Peyer's patch (tissue), 4 donors: ENCODE measurements at regions not wholly inside any gene's neighbourhood (a gene's known extent, or its start where the extent isn't known, plus 50 kb on each side); places are given as distances from the start of the nearest gene placed in this dataset.
"Not testable (repeated sequence)": the region's sequence is repeated elsewhere in the genome, so short reads cannot be mapped to it uniquely, and the experiment has no call there.

Experiments used
- DNase-seq, 3 donors: peaks; one replicate each; pipeline ENCODE4 v3.0.0-alpha.2; 2017 to 2019
- H3K27ac ChIP-seq, 4 donors: fragments of 200-600 bp; sonication (generic); one replicate each; pipeline ENCODE4 v1.5.1; 2016 to 2019
- H3K27me3 ChIP-seq, 2 donors: fragments of 200-600 bp; sonication (generic); one replicate each; pipeline ENCODE4 v1.5.1; 2019
- H3K36me3 ChIP-seq, 3 donors: fragments of 200-600 bp; sonication (generic); one replicate each; pipeline ENCODE4 v1.5.1; 2016 to 2019
- H3K4me1 ChIP-seq, 4 donors: fragments of 200-600 bp; sonication (generic); one replicate each; pipeline ENCODE4 v1.5.1; 2016 to 2019
- H3K4me3 ChIP-seq, 4 donors: fragments of 200-600 bp; sonication (generic); 1 replicate in 3 of 4; 2 replicates in 1 of 4; pipeline ENCODE4 v1.5.1; 2016 to 2019; ENCODE audit warnings: mild to moderate bottlenecking in 1 of 4
- H3K9me3 ChIP-seq, 4 donors: fragments of 200-600 bp; sonication (generic); one replicate each; pipeline ENCODE4 v1.5.1; 2016 to 2019; ENCODE audit warnings: mild to moderate bottlenecking in 1 of 4
- POLR2A ChIP-seq, 2 donors: fragments of 450-650 bp; IDR thresholded peaks; one replicate each; pipeline ENCODE4 v1.5.1; 2017; ENCODE audit warnings: antibody characterized with exemption in 2 of 2, mild to moderate bottlenecking in 2 of 2, moderate library complexity in 2 of 2
- TF ChIP-seq, protein P1 (sequence below), 6 experiments: fragments of 450-650 bp in 4 of 6; fragments of 200-600 bp in 2 of 6; sonication (generic) in 1 of 6; IDR thresholded peaks; one replicate each; pipeline ENCODE4 v1.5.1; 2017 to 2019; ENCODE audit warnings: antibody characterized with exemption in 6 of 6, mild to moderate bottlenecking in 3 of 6, moderate library complexity in 1 of 6

DNA sequence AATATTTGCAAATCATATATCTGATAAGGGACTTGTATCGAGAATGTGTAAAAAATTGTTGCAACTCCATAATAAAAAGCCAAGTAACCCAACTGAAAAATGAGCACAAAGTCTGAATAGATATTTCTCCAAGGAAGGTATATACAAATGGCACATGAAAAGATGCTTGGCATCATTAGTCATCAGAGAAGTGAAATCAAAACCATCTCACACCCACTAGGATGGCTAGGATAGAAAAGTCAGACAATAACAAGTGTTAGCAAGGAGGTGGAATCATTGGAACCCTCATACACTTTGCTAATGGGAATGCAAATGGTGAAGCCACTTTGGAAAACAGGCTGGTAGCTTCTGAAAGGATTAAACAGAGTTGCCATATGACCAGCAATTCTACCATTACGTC lies 182.7 kb downstream of the ERCC6L2 start:
- Histone ChIP-seq H3K4me1 (no peaks in the 10 kb centered on the region), H3K4me3 (no peak overlapping the region), H3K9me3 (no peaks in the 10 kb centered on the region), H3K27me3 (no peaks in the 10 kb centered on the region), H3K27ac (no peak overlapping the region), H3K36me3 (no peaks in the 10 kb centered on the region)
- TF ChIP-seq, protein P1, sequence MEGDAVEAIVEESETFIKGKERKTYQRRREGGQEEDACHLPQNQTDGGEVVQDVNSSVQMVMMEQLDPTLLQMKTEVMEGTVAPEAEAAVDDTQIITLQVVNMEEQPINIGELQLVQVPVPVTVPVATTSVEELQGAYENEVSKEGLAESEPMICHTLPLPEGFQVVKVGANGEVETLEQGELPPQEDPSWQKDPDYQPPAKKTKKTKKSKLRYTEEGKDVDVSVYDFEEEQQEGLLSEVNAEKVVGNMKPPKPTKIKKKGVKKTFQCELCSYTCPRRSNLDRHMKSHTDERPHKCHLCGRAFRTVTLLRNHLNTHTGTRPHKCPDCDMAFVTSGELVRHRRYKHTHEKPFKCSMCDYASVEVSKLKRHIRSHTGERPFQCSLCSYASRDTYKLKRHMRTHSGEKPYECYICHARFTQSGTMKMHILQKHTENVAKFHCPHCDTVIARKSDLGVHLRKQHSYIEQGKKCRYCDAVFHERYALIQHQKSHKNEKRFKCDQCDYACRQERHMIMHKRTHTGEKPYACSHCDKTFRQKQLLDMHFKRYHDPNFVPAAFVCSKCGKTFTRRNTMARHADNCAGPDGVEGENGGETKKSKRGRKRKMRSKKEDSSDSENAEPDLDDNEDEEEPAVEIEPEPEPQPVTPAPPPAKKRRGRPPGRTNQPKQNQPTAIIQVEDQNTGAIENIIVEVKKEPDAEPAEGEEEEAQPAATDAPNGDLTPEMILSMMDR (IDR thresholded peaks at IDR 0.05) = no peak
- no peak for TF ChIP-seq POLR2A (IDR thresholded peaks at IDR 0.05)
- no peak for DNase-seq

GRCh38 chr9:96057155-96057554 lies 181.7 kb downstream of the ERCC6L2 start:
- H3K9me3 ChIP-seq = no peaks in the 10 kb centered on the region
- H3K27ac ChIP-seq = no peak overlapping the region
- H3K36me3 ChIP-seq = no peaks in the 10 kb centered on the region
- no peak for DNase-seq
- no peak overlapping the region for H3K4me3 ChIP-seq
- TF ChIP-seq, protein P1 (IDR thresholded peaks at IDR 0.05) = no peak
- TF ChIP-seq POLR2A (IDR thresholded peaks at IDR 0.05) = no peak
- no peaks in the 10 kb centered on the region for H3K27me3 ChIP-seq
- no peaks in the 10 kb centered on the region for H3K4me1 ChIP-seq

GRCh38 chr9:96056226-96056625 lies 180.7 kb downstream of the ERCC6L2 start:
- H3K4me3 ChIP-seq = no peak overlapping the region
- no peaks in the 10 kb centered on the region for H3K36me3 ChIP-seq
- no peaks in the 10 kb centered on the region for H3K9me3 ChIP-seq
- H3K27ac ChIP-seq = peak overlapping the region in 1 of 4 donors; percentile 6
- TF ChIP-seq, protein P1 (IDR thresholded peaks at IDR 0.05) = no peak
- no peak for TF ChIP-seq POLR2A (IDR thresholded peaks at IDR 0.05)
- no peaks in the 10 kb centered on the region for H3K4me1 ChIP-seq
- no peaks in the 10 kb centered on the region for H3K27me3 ChIP-seq
- DNase-seq = no peak

DNA sequence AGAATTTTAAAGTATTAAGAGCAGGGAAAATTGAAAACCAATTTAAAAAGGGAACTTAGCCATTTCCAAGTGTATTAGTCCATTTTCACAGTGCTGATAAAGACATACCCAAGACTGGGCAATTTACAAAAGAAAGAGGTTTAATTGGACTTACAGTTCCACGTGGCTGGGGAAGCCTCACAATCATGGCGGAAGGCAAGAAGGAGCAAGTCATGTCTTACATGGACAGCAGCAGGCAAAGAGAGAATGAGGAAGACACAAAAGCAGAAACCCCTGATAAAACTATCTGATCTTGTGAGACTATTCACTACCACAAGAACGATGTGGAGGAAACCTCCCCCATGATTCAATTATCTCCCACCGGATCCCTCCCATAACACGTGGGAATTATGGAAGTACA lies 178.8 kb downstream of the ERCC6L2 start:
- not testable (repeated sequence) for H3K27me3 ChIP-seq, H3K27ac ChIP-seq, DNase-seq, H3K4me3 ChIP-seq, H3K4me1 ChIP-seq, H3K9me3 ChIP-seq, H3K36me3 ChIP-seq

- Histone ChIP-seq H3K36me3 (no peaks in the 10 kb centered on the region), H3K27ac (no peak overlapping the region), H3K27me3 (no peaks in the 10 kb centered on the region), H3K4me3 (no peak overlapping the region), H3K4me1 (peaks cover 0 to 6% (median 0%) of the 10 kb centered on the region in 4 donors), H3K9me3 (no peaks in the 10 kb centered on the region)
- TF ChIP-seq, protein P1 (IDR thresholded peaks at IDR 0.05) = no peak
- no peak for TF ChIP-seq POLR2A (IDR thresholded peaks at IDR 0.05)
- no peak for DNase-seq
Measured at GRCh38 chr9:96052686-96053085, 177.2 kb downstream of the ERCC6L2 start.

DNA sequence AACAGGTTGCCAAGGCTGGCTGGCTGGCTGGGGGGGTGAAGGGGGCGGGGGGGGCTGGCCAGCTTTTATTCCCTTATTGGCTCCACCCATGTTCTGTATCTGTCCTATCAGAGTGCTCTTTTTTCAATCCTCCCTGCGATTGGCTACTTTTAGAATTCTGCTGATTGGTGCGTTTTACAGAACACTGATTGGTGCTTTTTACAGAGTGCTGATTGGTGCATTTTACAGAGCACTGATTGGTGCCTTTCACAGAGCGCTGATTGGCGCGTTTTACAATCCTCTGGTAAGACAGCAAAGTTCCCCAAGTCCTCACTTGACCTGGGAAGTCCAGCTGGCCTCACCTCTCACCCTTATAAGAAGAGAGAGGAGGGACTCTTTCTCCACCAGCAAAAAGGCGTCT lies 175.9 kb downstream of the ERCC6L2 start:
- TF ChIP-seq POLR2A (IDR thresholded peaks at IDR 0.05) = no peak
- TF ChIP-seq, protein P1 (IDR thresholded peaks at IDR 0.05) = no peak
- Histone ChIP-seq H3K4me3 (no peak overlapping the region), H3K36me3 (no peaks in the 10 kb centered on the region), H3K4me1 (peaks cover 0 to 6% (median 0%) of the 10 kb centered on the region in 4 donors), H3K27ac (no peak overlapping the region), H3K27me3 (no peaks in the 10 kb centered on the region), H3K9me3 (no peaks in the 10 kb centered on the region)
- DNase-seq = no peak
